Left ventricle myocardium inferior (tissue), 1 donor: ENCODE measurements at regions not wholly inside any gene's neighbourhood (a gene's known extent, or its start where the extent isn't known, plus 50 kb on each side); places are given as distances from the start of the nearest gene placed in this dataset.

Source experiments
- DNase-seq: peaks from one replicate; pipeline ENCODE4 v3.0.0-alpha.2; 2020
- H3K27ac ChIP-seq: fragments of 200-600 bp; replicated peaks from 2 replicates; pipeline ENCODE4 v1.8.0; 2021
- H3K27me3 ChIP-seq: fragments of 200-600 bp; 2 replicates; pipeline ENCODE4 v1.8.0; 2021; ENCODE audit warnings: low read depth
- H3K36me3 ChIP-seq: fragments of 200-600 bp; 2 replicates; pipeline ENCODE4 v1.8.0; 2021
- H3K4me1 ChIP-seq: fragments of 200-600 bp; 2 replicates; pipeline ENCODE4 v1.8.0; 2021
- H3K4me3 ChIP-seq: fragments of 200-600 bp; 2 replicates; pipeline ENCODE4 v1.8.0; 2021; ENCODE audit warnings: mild to moderate bottlenecking, moderate library complexity
- H3K9me3 ChIP-seq: fragments of 200-600 bp; replicated peaks from 2 replicates; pipeline ENCODE4 v1.8.0; 2021
- CTCF ChIP-seq: fragments of 200-600 bp; IDR thresholded peaks from 2 replicates; pipeline ENCODE4 v1.8.0; 2021; ENCODE audit warnings: antibody characterized with exemption, mild to moderate bottlenecking, borderline replicate concordance
- intact Hi-C: fragments of 100-400 bp; cut with micrococcal nuclease; formaldehyde crosslinking; loops from one replicate; pipeline ENCODE4 v1.11.0; 2022
- donor health status: DM: no; HTN: yes; CAD: no; lungs with severe emphysema.

- no peak for TF ChIP-seq CTCF
- Histone ChIP-seq H3K4me3 (no peak overlapping the region), H3K27me3 (peaks cover 9% of the 10 kb centered on the region), H3K4me1 (no peaks in the 10 kb centered on the region), H3K9me3 (peaks cover 16% of the 10 kb centered on the region), H3K36me3 (no peaks in the 10 kb centered on the region), H3K27ac (no peak overlapping the region)
- intact Hi-C loops: no loop called here
- DNase-seq: no peak
Observed at GRCh38 chr10:44635176-44635575, 250.3 kb upstream of the CXCL12 start.

- H3K4me1 ChIP-seq: no peaks in the 10 kb centered on the region
- no peak for DNase-seq
- no peak for TF ChIP-seq CTCF
- intact Hi-C loops: no loop called here
- no peak overlapping the region for H3K4me3 ChIP-seq
- no peaks in the 10 kb centered on the region for H3K36me3 ChIP-seq
- H3K9me3 ChIP-seq: peaks cover 16% of the 10 kb centered on the region
- peaks cover 14% of the 10 kb centered on the region for H3K27me3 ChIP-seq
- no peak overlapping the region for H3K27ac ChIP-seq
Observed at GRCh38 chr10:44636625-44637024, 251.7 kb upstream of the CXCL12 start.

GRCh38 chr10:44640429-44640828, 255.5 kb upstream of the CXCL12 start:
- intact Hi-C loops: no loop called here
- DNase-seq: no peak
- Histone ChIP-seq H3K9me3 (peaks cover 22% of the 10 kb centered on the region), H3K4me3 (no peak overlapping the region), H3K4me1 (no peaks in the 10 kb centered on the region), H3K36me3 (no peaks in the 10 kb centered on the region), H3K27me3 (peaks cover 14% of the 10 kb centered on the region), H3K27ac (no peak overlapping the region)
- no peak for TF ChIP-seq CTCF

- no peaks in the 10 kb centered on the region for H3K36me3 ChIP-seq
- no peak for TF ChIP-seq CTCF
- H3K27me3 ChIP-seq: no peaks in the 10 kb centered on the region
- intact Hi-C loops: no loop called here
- DNase-seq: no peak
- peaks cover 12% of the 10 kb centered on the region for H3K4me1 ChIP-seq
- H3K27ac ChIP-seq: no peak overlapping the region
- H3K9me3 ChIP-seq: peaks cover 6% of the 10 kb centered on the region
- H3K4me3 ChIP-seq: no peak overlapping the region
Observed at GRCh38 chr10:44647473-44647872, 262.6 kb upstream of the CXCL12 start.

- Histone ChIP-seq H3K4me1 (peaks cover 12% of the 10 kb centered on the region), H3K4me3 (no peak overlapping the region), H3K27me3 (no peaks in the 10 kb centered on the region), H3K27ac (no peak overlapping the region), H3K36me3 (no peaks in the 10 kb centered on the region), H3K9me3 (peaks cover 6% of the 10 kb centered on the region)
- DNase-seq: peak; percentile 24
- TF ChIP-seq CTCF: no peak
- intact Hi-C loops: no loop called here
Observed at GRCh38 chr10:44647877-44648542, 263.1 kb upstream of the CXCL12 start.
